ENCODE measurements at regions not wholly inside any gene's neighbourhood (a gene's known extent, or its start where the extent isn't known, plus 50 kb on each side); places are given as distances from the start of the nearest gene placed in this dataset.

- TF ChIP-seq TAF1 (IDR thresholded peaks at IDR 0.05; ENCODE audit: low read depth, low read length), result no peak
- TF ChIP-seq POLR2AphosphoS5 (IDR thresholded peaks at IDR 0.05; ENCODE audit: low read depth, low read length), result no peak
Measured at GRCh38 chr7:34497153-34497777, 160.8 kb upstream of the NPSR1 start.
